GM23248 (cell line): ENCODE measurements at regions not wholly inside any gene's neighbourhood (a gene's known extent, or its start where the extent isn't known, plus 50 kb on each side); places are given as distances from the start of the nearest gene placed in this dataset.

ENCODE experiments used
- DNase-seq: peaks from one replicate; pipeline ENCODE4 v3.0.0-alpha.2; 2015
- H2AFZ ChIP-seq: fragments of 200-600 bp; sonication (generic); 2 replicates; pipeline ENCODE4 v1.6.1; 2016; ENCODE audit warnings: antibody characterized with exemption
- H3F3A ChIP-seq: fragments of 200-600 bp; sonication (generic); 2 replicates; pipeline ENCODE4 v1.6.1; 2016; ENCODE audit warnings: mild to moderate bottlenecking, antibody characterized with exemption, mixed run types; ENCODE audit not compliant: insufficient read depth
- H3K27ac ChIP-seq: fragments of 200-600 bp; sonication (generic); 2 replicates; pipeline ENCODE4 v1.5.1; 2016; ENCODE audit warnings: mild to moderate bottlenecking
- H3K27me3 ChIP-seq: fragments of 200-600 bp; sonication (generic); replicated peaks from 2 replicates; pipeline ENCODE4 v1.6.1; 2016; ENCODE audit warnings: mild to moderate bottlenecking; ENCODE audit not compliant: insufficient read depth
- H3K36me3 ChIP-seq: fragments of 200-600 bp; sonication (generic); 2 replicates; pipeline ENCODE4 v1.6.1; 2016; ENCODE audit warnings: low read depth, mild to moderate bottlenecking
- H3K4me1 ChIP-seq: fragments of 200-600 bp; sonication (generic); 2 replicates; pipeline ENCODE4 v1.6.1; 2016; ENCODE audit warnings: mild to moderate bottlenecking; ENCODE audit not compliant: insufficient read depth
- H3K4me2 ChIP-seq: fragments of 200-600 bp; sonication (generic); one replicate; pipeline ENCODE4 v1.6.1; 2016; ENCODE audit warnings: mild to moderate bottlenecking; ENCODE audit not compliant: unreplicated experiment
- H3K4me3 ChIP-seq: fragments of 200-600 bp; sonication (generic); 2 replicates; pipeline ENCODE4 v1.5.1; 2016; ENCODE audit warnings: mild to moderate bottlenecking
- H3K79me2 ChIP-seq: fragments of 200-600 bp; sonication (generic); 2 replicates; pipeline ENCODE4 v1.6.1; 2016; ENCODE audit warnings: mild to moderate bottlenecking; ENCODE audit not compliant: insufficient read depth
- H3K9ac ChIP-seq: fragments of 200-600 bp; sonication (generic); 2 replicates; pipeline ENCODE4 v1.6.1; 2016; ENCODE audit warnings: mild to moderate bottlenecking
- H3K9me2 ChIP-seq: fragments of 200-600 bp; sonication (generic); 2 replicates; pipeline ENCODE4 v1.6.1; 2016; ENCODE audit warnings: mixed run types, mild to moderate bottlenecking, moderate library complexity; ENCODE audit not compliant: insufficient read depth
- H3K9me3 ChIP-seq: fragments of 200-600 bp; sonication (generic); one replicate; pipeline ENCODE4 v1.6.1; 2017; ENCODE audit warnings: low read depth
- H4K20me1 ChIP-seq: fragments of 200-600 bp; sonication (generic); 2 replicates; pipeline ENCODE4 v1.6.0; 2016; ENCODE audit not compliant: insufficient read depth
- EZH2 ChIP-seq: fragments of 200-600 bp; sonication (generic); IDR thresholded peaks from 2 replicates; pipeline ENCODE4 v1.6.1; 2018; ENCODE audit warnings: antibody characterized with exemption, mild to moderate bottlenecking; ENCODE audit not compliant: insufficient read depth, poor library complexity, severe bottlenecking
- EZH2phosphoT487 ChIP-seq: fragments of 200-600 bp; sonication (generic); IDR thresholded peaks from 2 replicates; pipeline ENCODE4 v1.6.1; 2018; ENCODE audit warnings: antibody characterized with exemption, moderate library complexity, mild to moderate bottlenecking, low read depth; ENCODE audit not compliant: insufficient read depth
- WGBS, 2 experiments: methylation state at CpG; one replicate each; pipeline ENCODE4 v1.1.6; 2015 to 2017; ENCODE audit warnings: low lambda C conversion rate in 2 of 2, low coverage in 1 of 2; ENCODE audit errors: missing lambda C conversion rate in 2 of 2; 5-methylcytosine and 5-hydroxymethylcytosine counted together
- in situ Hi-C: fragments of 300-500 bp; cut with MboI; formaldehyde crosslinking; loops from 2 replicates; pipeline ENCODE4 v1.15.0; 2020

- no peak for DNase-seq
- H3K27me3 ChIP-seq: no peaks in the 10 kb centered on the region
- in situ Hi-C loops: no loop called here
- no peak overlapping the region for H3K4me3 ChIP-seq
- no peaks in the 10 kb centered on the region for H4K20me1 ChIP-seq
- no peak overlapping the region for H2AFZ ChIP-seq
- H3K9me3 ChIP-seq: no peaks in the 10 kb centered on the region
- H3K79me2 ChIP-seq: no peaks in the 10 kb centered on the region
- TF ChIP-seq EZH2phosphoT487 (no peak), EZH2 (no peak)
- 39 to 57% methylated on average over 9 of the region's 9 CpGs for WGBS, 2 experiments
- H3K9me2 ChIP-seq: no peaks in the 10 kb centered on the region
- no peak overlapping the region for H3K27ac ChIP-seq
- no peaks in the 10 kb centered on the region for H3K36me3 ChIP-seq
- no peaks in the 10 kb centered on the region for H3K4me1 ChIP-seq
- no peaks in the 10 kb centered on the region for H3F3A ChIP-seq
- H3K4me2 ChIP-seq: no peak overlapping the region
- H3K9ac ChIP-seq: no peak overlapping the region
Observed at GRCh38 chr10:129244757-129245156, 222.3 kb upstream of the MGMT start.

GRCh38 chr10:129253161-129253864, 213.7 kb upstream of the MGMT start:
- Histone ChIP-seq H3K9me2 (no peaks in the 10 kb centered on the region), H3K36me3 (no peaks in the 10 kb centered on the region), H3K79me2 (no peaks in the 10 kb centered on the region), H3K9me3 (no peaks in the 10 kb centered on the region), H3K4me3 (no peak overlapping the region), H3K27ac (no peak overlapping the region), H3K27me3 (no peaks in the 10 kb centered on the region), H3K9ac (no peak overlapping the region), H2AFZ (no peak overlapping the region), H3K4me2 (no peak overlapping the region), H3F3A (no peaks in the 10 kb centered on the region), H4K20me1 (no peaks in the 10 kb centered on the region), H3K4me1 (no peaks in the 10 kb centered on the region)
- DNase-seq: no peak
- in situ Hi-C loops: no loop called here
- WGBS, 2 experiments: 59 to 63% methylated on average over 12 of the region's 12 CpGs
- no peak for TF ChIP-seq EZH2phosphoT487
- TF ChIP-seq EZH2: no peak

GRCh38 chr10:129253865-129254179, 213.2 kb upstream of the MGMT start:
- no peaks in the 10 kb centered on the region for H3K27me3 ChIP-seq
- no peaks in the 10 kb centered on the region for H3K4me1 ChIP-seq
- no peaks in the 10 kb centered on the region for H3K9me3 ChIP-seq
- no peaks in the 10 kb centered on the region for H3F3A ChIP-seq
- no peak overlapping the region for H2AFZ ChIP-seq
- no peaks in the 10 kb centered on the region for H4K20me1 ChIP-seq
- no peak overlapping the region for H3K27ac ChIP-seq
- no peak overlapping the region for H3K4me2 ChIP-seq
- no peaks in the 10 kb centered on the region for H3K36me3 ChIP-seq
- WGBS, 2 experiments: 69 to 72% methylated on average over 7 of the region's 7 CpGs
- no peak overlapping the region for H3K9ac ChIP-seq
- in situ Hi-C loops: no loop called here
- H3K4me3 ChIP-seq: no peak overlapping the region
- no peak for DNase-seq
- H3K79me2 ChIP-seq: no peaks in the 10 kb centered on the region
- TF ChIP-seq EZH2: no peak
- no peak for TF ChIP-seq EZH2phosphoT487
- no peaks in the 10 kb centered on the region for H3K9me2 ChIP-seq

- TF ChIP-seq EZH2: no peak
- no peak for TF ChIP-seq EZH2phosphoT487
- 2 to 3% methylated on average over 9 of the region's 9 CpGs for WGBS, 2 experiments
- Histone ChIP-seq H3K4me2 (no peak overlapping the region), H3K27ac (no peak overlapping the region), H3K9me3 (no peaks in the 10 kb centered on the region), H3F3A (no peaks in the 10 kb centered on the region), H3K36me3 (no peaks in the 10 kb centered on the region), H4K20me1 (no peaks in the 10 kb centered on the region), H2AFZ (no peak overlapping the region), H3K4me3 (no peak overlapping the region), H3K4me1 (no peaks in the 10 kb centered on the region), H3K9me2 (no peaks in the 10 kb centered on the region), H3K9ac (no peak overlapping the region), H3K79me2 (no peaks in the 10 kb centered on the region), H3K27me3 (no peaks in the 10 kb centered on the region)
- in situ Hi-C loops: no loop called here
- no peak for DNase-seq
Observed at GRCh38 chr10:129258283-129258923, 208.6 kb upstream of the MGMT start.
